T47D (cell line): ENCODE measurements at regions not wholly inside any gene's neighbourhood (a gene's known extent, or its start where the extent isn't known, plus 50 kb on each side); places are given as distances from the start of the nearest gene placed in this dataset.
"Not testable (repeated sequence)": the region's sequence is repeated elsewhere in the genome, so short reads cannot be mapped to it uniquely, and the experiment has no call there.

Experiments
- DNase-seq, 2 experiments: peaks; one replicate each; pipeline versions ENCODE4 v3.0.0 to v3.0.0-alpha.2; 2011 to 2012; ENCODE audit warnings: low read depth in 1 of 2, low spot score in 1 of 2
- JUND ChIP-seq: IDR thresholded peaks from 2 replicates; pipeline ENCODE4 v1.6.1; 2012; ENCODE audit warnings: low read depth
- in situ Hi-C: cut with HindIII; loops from 2 replicates; pipeline ENCODE4 v1.10.0; 2016; ENCODE audit warnings: low sequenced_read_pairs, low pct_unique_long_range_greater_than_20kb

DNA sequence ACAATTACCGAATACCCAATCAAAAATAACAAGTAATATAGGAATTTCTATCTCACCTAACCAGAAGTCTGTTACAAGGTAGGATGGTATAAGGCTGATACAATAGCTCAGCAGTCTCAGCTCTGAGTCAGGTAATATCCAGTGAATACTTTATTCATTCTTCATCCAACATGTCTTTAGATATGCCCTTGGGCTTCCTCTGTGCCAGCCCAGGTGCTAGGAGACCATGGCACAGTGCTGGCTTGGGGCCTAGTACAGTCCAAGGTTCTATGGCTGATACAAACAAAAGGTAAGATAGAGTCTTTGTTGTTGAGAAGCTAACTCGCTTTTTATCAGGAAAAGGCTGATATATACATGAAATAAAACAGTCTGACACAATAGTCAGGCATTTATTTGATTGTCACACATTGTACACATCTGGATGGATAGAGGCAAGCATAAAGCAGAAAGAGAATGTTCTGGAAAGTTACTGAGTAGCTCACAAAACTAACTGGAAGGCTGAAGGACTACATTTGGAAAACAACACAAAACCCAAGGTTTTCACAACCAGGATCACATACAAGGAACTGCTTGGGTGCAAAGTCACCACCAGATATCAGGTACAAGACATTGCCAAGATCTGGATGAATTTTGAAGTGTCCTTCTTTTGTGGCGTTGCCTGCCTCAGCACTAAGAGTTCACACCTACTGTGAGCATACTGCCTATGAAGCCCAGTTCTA lies 110.4 kb upstream of the SCAF8 start:
- in situ Hi-C loops: no loop called here
- TF ChIP-seq JUND: no peak
- no peak for DNase-seq

DNA sequence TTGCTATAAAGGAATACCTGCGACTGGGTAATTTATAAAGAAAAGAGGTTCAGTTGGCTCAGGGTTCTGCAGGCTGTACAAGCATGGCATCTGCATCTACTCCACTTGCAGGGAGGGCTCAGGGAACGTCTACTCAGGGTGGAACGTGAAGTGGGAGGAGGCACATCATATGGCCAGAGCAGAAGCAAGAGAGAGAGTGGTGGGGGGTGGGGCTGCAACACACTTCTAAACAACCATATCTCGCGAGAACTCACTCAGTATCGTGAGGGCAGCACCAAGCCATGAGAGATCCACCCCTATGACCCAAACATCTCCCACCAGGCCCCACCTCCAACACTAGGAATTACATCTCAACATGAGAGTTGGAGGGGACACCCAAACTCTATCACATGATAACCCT lies 109.8 kb upstream of the SCAF8 start:
- in situ Hi-C loops: no loop called here
- DNase-seq: no peak
- no peak for TF ChIP-seq JUND

- in situ Hi-C loops: no loop called here
- DNase-seq: no peak
- TF ChIP-seq JUND: no peak
Measured at GRCh38 chr6:154624038-154624599, 109.1 kb upstream of the SCAF8 start.

DNA sequence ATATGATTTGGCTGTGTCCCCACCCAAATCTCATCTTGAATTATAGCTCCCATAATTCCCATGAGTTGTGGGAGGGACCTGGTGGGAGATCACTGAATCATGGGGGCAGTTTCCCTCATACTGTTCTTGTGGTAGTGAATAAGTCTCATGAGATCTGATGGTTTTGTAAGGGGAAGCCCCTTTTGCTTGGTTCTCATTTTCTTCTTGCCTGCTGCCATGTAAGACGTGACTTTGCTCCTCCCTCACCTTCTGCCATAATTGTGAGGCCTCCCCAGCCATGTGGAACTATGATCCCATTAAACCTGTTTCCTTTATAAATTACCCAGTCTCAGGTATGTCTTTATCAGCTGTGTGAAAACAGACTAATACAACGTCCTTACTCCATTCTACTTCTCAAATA lies 108.5 kb upstream of the SCAF8 start:
- in situ Hi-C loops, DNase-seq: not testable (repeated sequence)

DNA sequence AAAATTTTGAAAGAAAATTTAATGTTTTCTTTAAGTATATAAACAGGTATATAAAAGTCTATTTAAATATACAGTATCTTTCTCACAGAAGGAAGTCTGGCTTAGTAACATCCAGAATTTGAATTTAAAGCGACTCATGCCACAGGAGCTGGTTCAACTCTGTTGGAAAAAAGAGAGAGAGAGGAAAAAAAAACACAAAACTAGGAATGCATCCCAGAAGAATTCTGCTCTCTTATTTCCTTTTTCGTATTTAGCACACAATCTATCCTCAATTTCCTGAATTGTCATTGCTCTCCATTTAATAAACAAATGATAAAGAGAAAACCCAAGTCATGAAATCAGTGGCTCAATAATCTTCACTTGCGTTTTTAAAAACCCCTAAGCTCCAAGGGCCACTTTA lies 107.5 kb upstream of the SCAF8 start:
- DNase-seq: no peak
- in situ Hi-C loops: no loop called here
- TF ChIP-seq JUND: no peak

GRCh38 chr6:154629127-154629526 lies 104.1 kb upstream of the SCAF8 start:
- in situ Hi-C loops: no loop called here
- no peak for TF ChIP-seq JUND

GRCh38 chr6:154632119-154632518 lies 101.1 kb upstream of the SCAF8 start:
- in situ Hi-C loops: no loop called here

More at GRCh38 chr6:154629127-154629526, 104.1 kb upstream of the SCAF8 start:
- DNase-seq: no peak

DNA sequence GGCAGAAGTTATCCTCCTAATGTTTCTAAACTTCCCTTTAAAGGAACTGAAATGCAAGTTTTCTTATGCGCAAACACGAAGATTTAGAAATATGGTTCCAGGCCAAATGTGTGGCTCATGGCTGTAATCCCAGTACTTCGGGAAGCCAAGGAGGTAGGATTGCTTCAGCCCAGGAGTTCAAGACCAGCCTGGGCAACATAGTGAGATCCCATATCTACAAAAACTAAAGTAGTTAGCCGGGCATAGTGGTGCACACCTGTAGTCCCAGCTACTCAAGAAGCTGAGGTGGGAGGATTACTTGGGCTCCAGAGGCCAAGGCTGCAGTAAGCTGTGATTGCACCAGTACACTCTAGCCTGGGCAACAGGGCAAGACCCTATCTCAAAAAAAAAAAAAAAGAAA lies 95.8 kb upstream of the SCAF8 start:
- in situ Hi-C loops: no loop called here
- DNase-seq: no peak
- no peak for TF ChIP-seq JUND

More at GRCh38 chr6:154632119-154632518, 101.1 kb upstream of the SCAF8 start:
- no peak for DNase-seq
- TF ChIP-seq JUND: no peak

DNA sequence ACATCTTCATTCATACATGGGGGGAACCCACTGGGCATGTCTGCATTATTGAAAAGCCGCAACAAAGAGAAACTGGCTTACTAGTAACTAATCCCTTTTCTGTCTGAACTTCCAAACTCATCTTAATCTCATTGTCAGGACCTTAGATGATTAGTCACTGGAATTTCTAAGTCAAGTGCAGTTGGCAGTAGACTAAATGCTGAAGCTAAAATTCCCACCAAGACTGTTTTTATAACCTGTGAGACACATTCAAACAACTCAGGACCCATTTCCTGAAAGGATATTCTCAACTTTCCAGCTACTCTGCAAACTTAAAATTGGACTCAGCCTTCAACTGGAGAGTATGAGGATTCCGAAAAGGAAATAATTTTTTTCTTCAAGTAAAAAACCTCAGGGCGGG lies 94.8 kb upstream of the SCAF8 start:
- in situ Hi-C loops: no loop called here
- no peak for DNase-seq
- no peak for TF ChIP-seq JUND

DNA sequence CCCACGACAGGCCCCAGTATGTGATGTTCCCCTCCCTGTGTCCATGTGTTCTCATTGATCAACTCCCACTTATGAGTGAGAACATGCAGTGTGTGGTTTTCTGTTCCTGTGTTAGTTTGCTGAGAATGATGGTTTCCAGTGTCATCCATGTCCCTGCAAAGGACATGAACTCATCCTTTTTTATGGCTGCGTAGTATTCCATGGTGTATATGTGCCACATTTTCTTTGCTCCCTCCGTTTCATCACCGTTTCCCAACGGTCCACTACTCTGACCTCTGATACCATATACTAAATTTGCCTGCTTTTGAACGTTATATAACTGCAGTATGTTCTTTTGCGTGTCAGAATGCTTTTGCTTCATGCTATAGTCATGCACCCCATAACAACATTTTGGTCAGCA lies 94.0 kb upstream of the SCAF8 start:
- DNase-seq, in situ Hi-C loops: not testable (repeated sequence)

- no peak for TF ChIP-seq JUND
- in situ Hi-C loops: no loop called here
- DNase-seq: no peak
Measured at GRCh38 chr6:154648188-154648887, 84.9 kb upstream of the SCAF8 start.

DNA sequence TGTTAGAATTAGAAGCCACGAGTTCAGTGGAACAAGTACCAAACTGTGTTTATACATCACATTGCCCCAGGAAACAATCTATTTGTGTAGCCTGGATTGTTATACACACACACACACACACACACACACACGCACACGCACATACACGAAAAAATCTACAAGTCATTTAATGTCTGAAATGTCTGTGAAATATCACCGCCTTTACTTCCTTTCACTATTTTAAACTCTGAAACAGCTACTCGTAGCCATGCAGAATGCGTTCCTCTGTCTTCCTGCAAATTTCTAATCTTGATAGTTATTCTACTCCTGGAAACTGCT lies 84.4 kb upstream of the SCAF8 start:
- DNase-seq: peak in 1 of 2 experiments; percentile 16
- in situ Hi-C loops: no loop called here
- no peak for TF ChIP-seq JUND

DNA sequence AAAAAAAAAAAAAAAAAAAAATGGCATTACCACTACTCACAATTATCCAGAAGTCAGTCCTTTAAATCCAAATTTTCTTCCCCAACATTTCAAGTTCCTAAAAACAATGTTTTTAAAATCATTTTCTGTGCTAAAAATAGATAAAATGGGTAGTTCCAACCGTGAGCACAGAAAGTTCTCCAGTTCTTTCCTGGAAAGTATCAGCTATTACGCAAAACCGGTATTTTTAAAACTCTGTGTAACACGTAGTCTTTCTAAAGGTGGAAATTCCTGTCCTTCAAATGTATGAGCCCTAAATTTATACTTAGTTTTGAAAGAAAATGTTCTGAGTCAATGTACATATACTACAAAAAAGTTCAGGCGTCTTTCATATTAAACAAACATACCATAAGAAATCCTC lies 83.5 kb upstream of the SCAF8 start:
- in situ Hi-C loops: no loop called here
- DNase-seq: no peak
- no peak for TF ChIP-seq JUND
